ENCODE measurements at regions not wholly inside any gene's neighbourhood (a gene's known extent, or its start where the extent isn't known, plus 50 kb on each side); places are given as distances from the start of the nearest gene placed in this dataset.

DNA sequence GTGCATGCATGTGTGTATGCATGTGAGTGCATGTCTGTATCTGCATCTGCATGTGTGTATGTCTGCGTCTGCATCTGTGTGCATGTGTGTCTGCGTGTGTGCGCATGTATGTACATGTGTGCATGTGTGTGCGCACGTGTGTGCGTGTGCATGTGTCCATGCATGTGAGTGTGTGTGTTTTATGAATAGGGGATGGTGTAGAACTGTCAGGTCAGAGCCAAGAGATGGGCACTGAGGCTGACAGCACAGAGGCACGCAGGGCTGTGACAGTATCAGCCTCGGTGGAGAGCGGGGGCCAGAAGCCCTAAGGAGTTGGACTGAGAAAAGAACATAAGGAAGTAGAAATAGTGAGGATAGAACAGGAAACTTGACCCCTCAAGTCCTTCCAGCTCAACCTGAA is 494.0 kb upstream of the MYT1L start:
- no peak overlapping the region for H3K4me3 ChIP-seq
- H3K27ac ChIP-seq = no peak overlapping the region
- peaks cover 0 to 4% (median 0%) of the 10 kb centered on the region in 3 donors for H3K9me3 ChIP-seq (replicated peaks in 1 of 3)
- H3K27me3 ChIP-seq = no peaks in the 10 kb centered on the region
- WGBS, 4 donors = 87 to 96% (median 91%) methylated on average over 8 to 9 of the region's 9 CpGs
- intact Hi-C loops (cut with DNase I) = no loop called here
- no peaks in the 10 kb centered on the region for H3K4me1 ChIP-seq (replicated peaks in 1 of 2)
- no peak for TF ChIP-seq POLR2A (IDR thresholded peaks at IDR 0.05)
- TF ChIP-seq, protein P1, sequence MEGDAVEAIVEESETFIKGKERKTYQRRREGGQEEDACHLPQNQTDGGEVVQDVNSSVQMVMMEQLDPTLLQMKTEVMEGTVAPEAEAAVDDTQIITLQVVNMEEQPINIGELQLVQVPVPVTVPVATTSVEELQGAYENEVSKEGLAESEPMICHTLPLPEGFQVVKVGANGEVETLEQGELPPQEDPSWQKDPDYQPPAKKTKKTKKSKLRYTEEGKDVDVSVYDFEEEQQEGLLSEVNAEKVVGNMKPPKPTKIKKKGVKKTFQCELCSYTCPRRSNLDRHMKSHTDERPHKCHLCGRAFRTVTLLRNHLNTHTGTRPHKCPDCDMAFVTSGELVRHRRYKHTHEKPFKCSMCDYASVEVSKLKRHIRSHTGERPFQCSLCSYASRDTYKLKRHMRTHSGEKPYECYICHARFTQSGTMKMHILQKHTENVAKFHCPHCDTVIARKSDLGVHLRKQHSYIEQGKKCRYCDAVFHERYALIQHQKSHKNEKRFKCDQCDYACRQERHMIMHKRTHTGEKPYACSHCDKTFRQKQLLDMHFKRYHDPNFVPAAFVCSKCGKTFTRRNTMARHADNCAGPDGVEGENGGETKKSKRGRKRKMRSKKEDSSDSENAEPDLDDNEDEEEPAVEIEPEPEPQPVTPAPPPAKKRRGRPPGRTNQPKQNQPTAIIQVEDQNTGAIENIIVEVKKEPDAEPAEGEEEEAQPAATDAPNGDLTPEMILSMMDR (IDR thresholded peaks at IDR 0.05) = no peak
- no peaks in the 10 kb centered on the region for H3K36me3 ChIP-seq (replicated peaks in 1 of 2)
- no peak for DNase-seq

DNA sequence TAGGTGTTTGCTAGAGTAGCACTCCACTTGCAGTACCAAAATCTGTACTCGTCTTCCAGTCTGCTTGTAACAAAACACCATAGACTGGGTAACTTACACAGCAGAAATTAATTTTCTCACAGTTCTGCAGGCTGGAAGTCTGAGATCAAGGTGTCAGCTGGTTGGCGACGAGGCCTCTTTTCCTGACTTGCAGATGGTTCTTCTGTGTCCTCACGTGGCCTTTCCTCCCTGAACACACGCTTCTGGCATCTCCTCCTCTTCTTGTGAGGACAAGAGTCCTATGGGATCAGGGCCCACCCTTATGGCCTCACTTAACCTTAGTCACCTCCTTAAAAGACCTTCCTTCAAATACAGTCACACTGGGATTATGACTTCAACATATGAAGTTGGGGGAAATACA is 493.5 kb upstream of the MYT1L start:
- Histone ChIP-seq H3K27me3 (no peaks in the 10 kb centered on the region), H3K9me3 (replicated peaks in 1 of 3) (peaks cover 0 to 4% (median 0%) of the 10 kb centered on the region in 3 donors), H3K4me1 (replicated peaks in 1 of 2) (no peaks in the 10 kb centered on the region), H3K36me3 (replicated peaks in 1 of 2) (no peaks in the 10 kb centered on the region), H3K4me3 (no peak overlapping the region), H3K27ac (no peak overlapping the region)
- DNase-seq = peak in 1 of 7 donors; percentile 42
- no peak for TF ChIP-seq POLR2A (IDR thresholded peaks at IDR 0.05)
- TF ChIP-seq, protein P1 (IDR thresholded peaks at IDR 0.05) = no peak
- WGBS, 4 donors = 71 to 82% (median 79%) methylated on average over 5 of the region's 5 CpGs
- intact Hi-C loops (cut with DNase I) = no loop called here

DNA sequence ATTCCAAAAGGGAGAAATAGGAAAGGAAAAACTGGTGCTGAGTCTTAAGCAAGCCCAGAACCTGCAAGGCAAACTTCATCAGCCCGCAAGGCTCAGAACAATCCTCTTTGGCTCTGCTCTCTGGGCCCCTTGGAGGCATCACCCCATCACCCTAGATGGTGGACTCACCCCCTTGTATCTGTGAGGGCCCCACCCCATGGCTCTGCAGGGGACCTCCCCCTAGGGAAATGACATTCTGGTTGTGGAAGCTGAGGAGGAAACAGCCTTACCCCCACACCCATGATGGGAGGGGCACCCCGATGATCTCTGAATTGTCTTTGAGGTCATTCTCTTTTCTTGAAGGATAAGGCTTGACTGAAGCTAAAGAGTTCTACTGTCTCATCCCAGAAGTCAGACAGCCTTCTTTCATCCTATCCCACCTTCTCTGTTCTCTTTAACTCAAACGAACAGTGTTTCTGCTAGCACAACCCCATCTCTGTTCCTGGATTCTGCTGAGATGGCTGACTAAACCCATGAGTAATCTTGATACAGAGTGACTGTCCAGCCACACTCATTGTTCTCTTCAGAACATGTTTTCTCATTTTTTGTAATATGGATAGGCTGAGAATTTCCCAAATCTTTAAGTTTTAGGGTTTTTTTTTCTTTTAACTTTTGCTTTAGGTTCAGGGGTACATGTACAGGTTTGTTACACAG is 492.1 kb upstream of the MYT1L start:
- DNase-seq = no peak
- H3K4me3 ChIP-seq = no peak overlapping the region
- H3K9me3 ChIP-seq (replicated peaks in 1 of 3) = peaks cover 0 to 4% (median 0%) of the 10 kb centered on the region in 3 donors
- no peaks in the 10 kb centered on the region for H3K27me3 ChIP-seq
- no peak overlapping the region for H3K27ac ChIP-seq
- no peaks in the 10 kb centered on the region for H3K4me1 ChIP-seq (replicated peaks in 1 of 2)
- 59 to 67% (median 60%) methylated on average over 3 of the region's 3 CpGs for WGBS, 4 donors
- TF ChIP-seq POLR2A (IDR thresholded peaks at IDR 0.05) = no peak
- TF ChIP-seq, protein P1 (IDR thresholded peaks at IDR 0.05) = no peak
- no peaks in the 10 kb centered on the region for H3K36me3 ChIP-seq (replicated peaks in 1 of 2)
- intact Hi-C loops (cut with DNase I) = no loop called here

DNA sequence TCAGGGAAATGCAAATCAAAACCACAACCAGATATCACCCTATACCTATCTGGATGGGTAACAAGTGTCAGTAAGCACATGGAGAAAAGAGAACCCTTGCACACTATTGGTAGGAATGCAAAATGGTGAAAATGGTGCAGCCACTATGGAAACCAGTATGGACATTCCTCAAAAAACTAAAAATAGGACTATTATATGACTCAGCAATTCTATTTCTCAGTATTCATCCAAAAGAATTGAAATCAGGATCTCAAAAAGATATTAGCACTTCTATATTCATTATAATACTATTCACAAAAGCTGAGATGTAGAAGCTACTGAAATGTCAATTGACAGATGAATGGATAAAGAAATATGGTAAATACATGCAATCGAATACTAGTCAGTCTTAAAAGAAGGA is 491.1 kb upstream of the MYT1L start:
- no peak for TF ChIP-seq POLR2A (IDR thresholded peaks at IDR 0.05)
- TF ChIP-seq, protein P1 (IDR thresholded peaks at IDR 0.05) = no peak
- Histone ChIP-seq H3K4me3 (no peak overlapping the region), H3K27ac (no peak overlapping the region), H3K9me3 (replicated peaks in 1 of 3) (peaks cover 0 to 4% (median 0%) of the 10 kb centered on the region in 3 donors), H3K36me3 (replicated peaks in 1 of 2) (no peaks in the 10 kb centered on the region), H3K4me1 (replicated peaks in 1 of 2) (no peaks in the 10 kb centered on the region), H3K27me3 (no peaks in the 10 kb centered on the region)
- DNase-seq = no peak
- 69 to 89% (median 79%) methylated on average over 1 of the region's 1 CpG for whole genome bisulfite sequencing, 4 donors
- intact Hi-C loops (cut with DNase I) = no loop called here
